DMS114 treated with DMSO at 0.1 percent for 48 hours (cell line): ENCODE measurements at regions not wholly inside any gene's neighbourhood (a gene's known extent, or its start where the extent isn't known, plus 50 kb on each side); places are given as distances from the start of the nearest gene placed in this dataset.
"Not testable (repeated sequence)": the region's sequence is repeated elsewhere in the genome, so short reads cannot be mapped to it uniquely, and the experiment has no call there.

ENCODE experiments used
- DNase-seq: peaks from one replicate; lab custom pipeline; 2025; ENCODE audit not compliant: unreplicated experiment; lab: John Stamatoyannopoulos, UW

- no peak for DNase-seq
Observed at GRCh38 chr2:100736121-100736915, 83.6 kb upstream of the NPAS2 start.

GRCh38 chr2:100739735-100740432 lies 80.1 kb upstream of the NPAS2 start:
- DNase-seq, result no peak

GRCh38 chr2:100741880-100742276 lies 78.1 kb upstream of the NPAS2 start:
- DNase-seq, result no peak

GRCh38 chr2:100742277-100743254 lies 77.4 kb upstream of the NPAS2 start:
- DNase-seq, result no peak

- DNase-seq, result no peak
Observed at GRCh38 chr2:100743741-100744140, 76.2 kb upstream of the NPAS2 start.

GRCh38 chr2:100744184-100744583 lies 75.8 kb upstream of the NPAS2 start:
- DNase-seq, result no peak

GRCh38 chr2:100744589-100744988 lies 75.3 kb upstream of the NPAS2 start:
- no peak for DNase-seq

- no peak for DNase-seq
Observed at GRCh38 chr2:100745604-100746003, 74.3 kb upstream of the NPAS2 start.

GRCh38 chr2:100747551-100747950 lies 72.4 kb upstream of the NPAS2 start:
- DNase-seq, result no peak

GRCh38 chr2:100747996-100748615 lies 71.8 kb upstream of the NPAS2 start:
- no peak for DNase-seq

GRCh38 chr2:100748673-100749072 lies 71.3 kb upstream of the NPAS2 start:
- no peak for DNase-seq

- DNase-seq, result no peak
Observed at GRCh38 chr2:100749771-100750542, 70.0 kb upstream of the NPAS2 start.

GRCh38 chr2:100751871-100752625 lies 67.9 kb upstream of the NPAS2 start:
- not testable (repeated sequence) for DNase-seq

GRCh38 chr2:100752628-100753333 lies 67.2 kb upstream of the NPAS2 start:
- DNase-seq, result no peak

- no peak for DNase-seq
Observed at GRCh38 chr2:100753444-100753843, 66.5 kb upstream of the NPAS2 start.

- no peak for DNase-seq
Observed at GRCh38 chr2:100753881-100754280, 66.1 kb upstream of the NPAS2 start.

GRCh38 chr2:100754951-100755350 lies 65.0 kb upstream of the NPAS2 start:
- DNase-seq, result no peak

- DNase-seq, result no peak
Observed at GRCh38 chr2:100755441-100755840, 64.5 kb upstream of the NPAS2 start.

GRCh38 chr2:100756704-100757103 lies 63.2 kb upstream of the NPAS2 start:
- no peak for DNase-seq
